ENCODE measurements at regions not wholly inside any gene's neighbourhood (a gene's known extent, or its start where the extent isn't known, plus 50 kb on each side); places are given as distances from the start of the nearest gene placed in this dataset.

DNA sequence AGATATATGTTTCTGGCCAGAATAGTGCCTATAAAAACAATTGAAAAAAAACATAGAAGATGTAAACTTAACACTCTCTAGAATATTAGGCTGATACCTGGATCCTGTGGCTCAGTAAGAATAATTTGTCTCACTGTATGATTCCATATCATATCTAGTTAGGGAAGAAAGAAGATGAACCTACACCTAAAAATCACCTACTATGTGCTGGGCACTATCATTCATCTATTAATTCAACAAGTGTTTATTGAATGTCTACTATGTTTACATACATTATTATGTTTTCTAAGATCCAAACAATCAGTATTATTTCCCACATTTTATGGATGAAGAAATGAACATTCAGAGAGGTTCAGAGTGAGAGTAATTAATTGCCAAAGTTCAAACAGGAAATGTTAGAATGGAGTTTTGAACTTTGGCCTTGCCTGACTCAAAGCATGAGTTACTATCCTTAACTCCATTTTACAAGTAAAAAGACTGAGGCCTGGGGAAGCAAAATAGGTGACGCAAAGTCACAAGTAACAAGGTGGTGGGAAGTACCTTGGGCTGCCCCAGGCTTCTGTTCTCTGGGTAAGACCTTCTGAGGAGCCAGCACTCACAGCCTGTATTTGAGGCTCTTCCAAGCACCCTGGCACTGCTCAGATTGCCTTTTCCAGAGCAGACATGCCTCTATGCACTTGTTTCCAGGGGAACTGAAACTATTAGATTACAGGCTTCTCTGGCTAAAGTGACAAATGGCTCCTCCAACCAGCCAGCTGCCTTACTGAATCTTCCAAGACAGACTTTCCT, 111.1 kb upstream of the ACSL4 start:
- TF ChIP-seq, protein P1, sequence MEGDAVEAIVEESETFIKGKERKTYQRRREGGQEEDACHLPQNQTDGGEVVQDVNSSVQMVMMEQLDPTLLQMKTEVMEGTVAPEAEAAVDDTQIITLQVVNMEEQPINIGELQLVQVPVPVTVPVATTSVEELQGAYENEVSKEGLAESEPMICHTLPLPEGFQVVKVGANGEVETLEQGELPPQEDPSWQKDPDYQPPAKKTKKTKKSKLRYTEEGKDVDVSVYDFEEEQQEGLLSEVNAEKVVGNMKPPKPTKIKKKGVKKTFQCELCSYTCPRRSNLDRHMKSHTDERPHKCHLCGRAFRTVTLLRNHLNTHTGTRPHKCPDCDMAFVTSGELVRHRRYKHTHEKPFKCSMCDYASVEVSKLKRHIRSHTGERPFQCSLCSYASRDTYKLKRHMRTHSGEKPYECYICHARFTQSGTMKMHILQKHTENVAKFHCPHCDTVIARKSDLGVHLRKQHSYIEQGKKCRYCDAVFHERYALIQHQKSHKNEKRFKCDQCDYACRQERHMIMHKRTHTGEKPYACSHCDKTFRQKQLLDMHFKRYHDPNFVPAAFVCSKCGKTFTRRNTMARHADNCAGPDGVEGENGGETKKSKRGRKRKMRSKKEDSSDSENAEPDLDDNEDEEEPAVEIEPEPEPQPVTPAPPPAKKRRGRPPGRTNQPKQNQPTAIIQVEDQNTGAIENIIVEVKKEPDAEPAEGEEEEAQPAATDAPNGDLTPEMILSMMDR (conservative IDR thresholded peaks at IDR 0.05): no peak
- no peak for TF ChIP-seq EZH2 (IDR thresholded peaks at IDR 0.05; ENCODE audit: low read depth)
